ENCODE measurements at regions not wholly inside any gene's neighbourhood (a gene's known extent, or its start where the extent isn't known, plus 50 kb on each side); places are given as distances from the start of the nearest gene placed in this dataset.
A peak's percentile ranks its signal among the peaks of the same experiment; 100 is the strongest.

DNA sequence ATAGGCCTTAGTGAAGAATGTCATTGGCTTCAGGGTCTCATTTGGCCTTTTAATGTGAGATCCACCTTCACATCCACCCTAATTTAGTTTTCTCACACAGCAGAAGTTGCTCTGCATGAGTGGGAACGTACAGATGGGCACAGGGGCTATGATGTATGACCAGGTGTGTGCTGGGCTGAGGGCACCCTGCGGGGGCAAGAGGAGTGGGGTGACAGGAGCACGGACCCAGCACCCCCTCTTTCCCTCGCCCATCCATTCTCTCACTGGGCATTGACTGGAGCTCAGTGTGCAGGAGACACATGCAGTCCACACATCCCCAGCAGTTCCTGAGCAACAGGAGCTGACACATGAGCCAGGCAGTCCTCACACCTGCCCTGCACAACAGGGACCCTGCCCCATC, 95.1 kb upstream of the PPP2R2D start:
- TF ChIP-seq, protein P1, sequence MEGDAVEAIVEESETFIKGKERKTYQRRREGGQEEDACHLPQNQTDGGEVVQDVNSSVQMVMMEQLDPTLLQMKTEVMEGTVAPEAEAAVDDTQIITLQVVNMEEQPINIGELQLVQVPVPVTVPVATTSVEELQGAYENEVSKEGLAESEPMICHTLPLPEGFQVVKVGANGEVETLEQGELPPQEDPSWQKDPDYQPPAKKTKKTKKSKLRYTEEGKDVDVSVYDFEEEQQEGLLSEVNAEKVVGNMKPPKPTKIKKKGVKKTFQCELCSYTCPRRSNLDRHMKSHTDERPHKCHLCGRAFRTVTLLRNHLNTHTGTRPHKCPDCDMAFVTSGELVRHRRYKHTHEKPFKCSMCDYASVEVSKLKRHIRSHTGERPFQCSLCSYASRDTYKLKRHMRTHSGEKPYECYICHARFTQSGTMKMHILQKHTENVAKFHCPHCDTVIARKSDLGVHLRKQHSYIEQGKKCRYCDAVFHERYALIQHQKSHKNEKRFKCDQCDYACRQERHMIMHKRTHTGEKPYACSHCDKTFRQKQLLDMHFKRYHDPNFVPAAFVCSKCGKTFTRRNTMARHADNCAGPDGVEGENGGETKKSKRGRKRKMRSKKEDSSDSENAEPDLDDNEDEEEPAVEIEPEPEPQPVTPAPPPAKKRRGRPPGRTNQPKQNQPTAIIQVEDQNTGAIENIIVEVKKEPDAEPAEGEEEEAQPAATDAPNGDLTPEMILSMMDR (conservative IDR thresholded peaks at IDR 0.05): no peak
- Mint-ChIP-seq H3K4me3 (no peak overlapping the region; a peak in 1 of 5 replicates), H3K4me1 (peaks cover 28% of the 10 kb centered on the region in 2 experiments), H3K9me3 (no peaks in the 10 kb centered on the region; a peak in 1 of 5 replicates), H3K36me3 (ENCODE audit: insufficient read depth in 1 of 3, low read depth in 3 of 3) (no peaks in the 10 kb centered on the region), H3K27ac (peak overlapping the region in 1 of 3 experiments; percentile 52; a peak in 2 of 7 replicates), H3K27me3 (ENCODE audit: low read depth) (peaks cover 6% of the 10 kb centered on the region)
- WGBS (ENCODE audit: extremely low coverage, insufficient read length, low lambda C conversion rate): no CpG with 5 or more reads among the region's 4 CpGs
- Histone ChIP-seq H3K4me2 (ENCODE audit: insufficient read depth, insufficient read length, low read length) (no peak overlapping the region), H2BK5ac (ENCODE audit: insufficient read length, low read length) (no peak overlapping the region), H3K18ac (ENCODE audit: insufficient read length, low read depth, low read length) (no peak overlapping the region), H2AFZ (ENCODE audit: low read length) (no peak overlapping the region), H3K9me3 (ENCODE audit: control insufficient read depth, low read depth, low read length) (no peaks in the 10 kb centered on the region), H3K14ac (ENCODE audit: insufficient read depth, low read length) (no peak overlapping the region; the same call in 1 of the 2 replicates), H3K79me2 (ENCODE audit: insufficient read depth, low read length) (no peaks in the 10 kb centered on the region), H3K23me2 (ENCODE audit: insufficient read length, low read depth, low read length, poor library complexity, severe bottlenecking) (no peaks in the 10 kb centered on the region), H3K27me3 (ENCODE audit: insufficient read depth, low read length) (no peaks in the 10 kb centered on the region; the same call in 1 of the 2 replicates), H4K20me1 (ENCODE audit: control insufficient read depth, insufficient read depth, insufficient read length) (no peaks in the 10 kb centered on the region), H2BK12ac (ENCODE audit: insufficient read length, low read depth, low read length) (no peak overlapping the region), H3K56ac (ENCODE audit: insufficient read length, low read depth, low read length) (no peak overlapping the region), H3K9ac (ENCODE audit: extremely low read depth, insufficient read length, low read length) (no peak overlapping the region), H3K79me1 (ENCODE audit: insufficient read depth, low read depth, low read length, poor library complexity, severe bottlenecking) (no peaks in the 10 kb centered on the region), H3K4ac (ENCODE audit: low read depth, low read length) (no peak overlapping the region), H2BK20ac (ENCODE audit: low read depth, low read length, poor library complexity, severe bottlenecking) (no peak overlapping the region), H3K23ac (ENCODE audit: insufficient read length, low read depth, low read length) (no peak overlapping the region), H2AK5ac (ENCODE audit: insufficient read length, low read length) (no peak overlapping the region), H4K5ac (ENCODE audit: insufficient read length, low read depth, low read length) (no peak overlapping the region), H2BK15ac (ENCODE audit: low read depth, low read length) (no peak overlapping the region), H3K27ac (ENCODE audit: insufficient read length, low read depth, low read length) (no peak overlapping the region), H2BK120ac (ENCODE audit: low read depth, low read length, poor library complexity, severe bottlenecking) (no peak overlapping the region), H3K4me1 (ENCODE audit: insufficient read depth, low read length) (peaks cover 4% of the 10 kb centered on the region), H4K91ac (ENCODE audit: insufficient read length, low read depth, low read length) (no peak overlapping the region), H3T11ph (ENCODE audit: low read length) (no peak overlapping the region), H4K8ac (replicated peaks; ENCODE audit: insufficient read length, low read depth, low read length) (no peak overlapping the region)
- DNase-seq: no peak
